IPS-NIHi11 (cell line): ENCODE measurements at regions not wholly inside any gene's neighbourhood (a gene's known extent, or its start where the extent isn't known, plus 50 kb on each side); places are given as distances from the start of the nearest gene placed in this dataset.
"Not testable (repeated sequence)": the region's sequence is repeated elsewhere in the genome, so short reads cannot be mapped to it uniquely, and the experiment has no call there.

Source experiments
- DNase-seq: peaks from one replicate; pipeline ENCODE4 v3.0.0; 2012; ENCODE audit warnings: mixed read lengths, low spot score

- DNase-seq, result no peak
Measured at GRCh38 chr13:60922576-60923231, 492.9 kb downstream of the PCDH20 start.

DNA sequence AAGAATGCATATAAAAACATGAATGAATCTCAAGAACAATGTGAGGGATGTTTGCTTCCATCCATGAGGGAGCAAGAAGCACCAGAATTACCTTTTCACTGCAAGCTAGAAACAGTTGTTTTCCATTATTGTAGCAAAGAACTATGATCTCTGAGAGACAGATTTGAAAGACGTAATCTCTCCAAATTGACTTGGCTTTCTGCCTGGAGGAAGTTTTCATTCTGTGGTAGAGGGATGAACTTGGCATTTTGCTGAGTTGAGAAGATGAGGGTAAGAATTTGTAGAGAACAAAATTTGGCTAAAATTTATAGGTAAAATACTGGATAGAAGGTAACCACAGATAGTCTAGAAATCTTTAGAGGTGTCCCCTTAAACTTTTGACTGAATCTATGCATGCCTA is 496.8 kb downstream of the TDRD3 start:
- DNase-seq, result no peak

GRCh38 chr13:60887711-60888110 is 490.7 kb downstream of the TDRD3 start:
- no peak for DNase-seq

GRCh38 chr13:60881507-60881906 is 484.5 kb downstream of the TDRD3 start:
- DNase-seq, result peak; percentile 16

GRCh38 chr13:60873116-60873515 is 476.1 kb downstream of the TDRD3 start:
- no peak for DNase-seq

- DNase-seq, result no peak
Measured at GRCh38 chr13:60869941-60870613, 473.1 kb downstream of the TDRD3 start.

GRCh38 chr13:60869225-60869624 is 472.2 kb downstream of the TDRD3 start:
- DNase-seq, result no peak

GRCh38 chr13:60862036-60862435 is 465.0 kb downstream of the TDRD3 start:
- DNase-seq, result no peak

GRCh38 chr13:60857698-60858097 is 460.7 kb downstream of the TDRD3 start:
- no peak for DNase-seq

- no peak for DNase-seq
Measured at GRCh38 chr13:60852886-60853285, 455.9 kb downstream of the TDRD3 start.

DNA sequence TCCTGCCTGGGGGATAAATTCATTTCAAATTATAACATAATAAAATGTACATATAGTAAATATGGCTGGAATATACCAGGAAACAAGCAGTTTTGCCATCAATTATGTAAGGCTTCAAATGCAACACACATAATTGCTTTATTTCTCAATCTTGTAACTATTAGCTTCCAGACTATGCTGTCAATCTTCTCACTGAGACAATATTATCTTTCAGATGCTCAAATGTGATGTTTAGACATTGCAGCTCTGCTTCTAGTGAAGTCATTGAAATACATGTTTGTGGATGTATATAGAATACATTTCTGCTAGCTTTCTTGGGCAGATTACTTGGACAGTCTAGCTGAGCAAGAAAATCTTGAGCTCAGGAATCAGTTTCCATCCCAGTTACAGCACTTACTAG is 454.4 kb downstream of the TDRD3 start:
- DNase-seq, result no peak

GRCh38 chr13:60850526-60850925 is 453.5 kb downstream of the TDRD3 start:
- no peak for DNase-seq

GRCh38 chr13:60838581-60838980 is 441.6 kb downstream of the TDRD3 start:
- DNase-seq, result no peak

- DNase-seq, result no peak
Measured at GRCh38 chr13:60837806-60838205, 440.8 kb downstream of the TDRD3 start.

DNA sequence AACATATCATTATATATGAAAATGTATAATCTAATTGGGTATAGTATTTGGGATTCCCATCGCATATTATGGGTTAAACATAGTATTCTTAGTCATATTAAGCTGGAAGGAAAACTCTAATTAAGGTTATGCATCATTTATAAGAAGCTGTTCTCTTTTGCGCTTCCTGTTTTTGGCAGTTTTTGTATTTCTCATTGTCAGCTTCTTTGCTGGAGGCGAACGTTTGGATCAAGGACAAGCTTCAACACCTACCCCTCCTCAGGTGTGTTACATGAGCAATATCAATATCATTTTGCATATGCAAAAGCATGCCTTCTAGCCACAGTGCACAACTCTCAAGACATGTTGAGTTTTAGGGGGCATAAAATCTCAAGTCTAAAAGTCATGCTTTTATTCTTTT is 439.8 kb downstream of the TDRD3 start:
- no peak for DNase-seq

- no peak for DNase-seq
Measured at GRCh38 chr13:60811581-60811980, 414.6 kb downstream of the TDRD3 start.

DNA sequence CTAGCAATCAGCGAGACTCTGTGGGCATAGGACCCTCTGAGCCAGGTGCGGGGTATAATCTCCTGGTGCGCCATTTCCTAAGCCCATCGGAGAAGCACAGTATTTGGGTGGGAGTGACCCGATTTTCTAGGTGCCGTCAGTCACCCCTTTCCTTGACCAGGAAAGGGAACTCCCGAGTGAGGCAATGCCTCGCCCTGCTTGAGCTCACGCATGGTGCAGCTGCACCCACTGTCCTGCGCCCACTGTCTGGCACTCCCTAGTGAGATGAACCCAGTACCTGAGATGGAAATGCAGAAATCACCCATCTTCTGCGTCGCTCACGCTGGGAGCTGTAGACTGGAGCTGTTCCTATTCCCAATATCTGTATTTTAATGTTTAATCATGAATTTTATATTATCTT is 408.6 kb downstream of the TDRD3 start:
- not testable (repeated sequence) for DNase-seq

DNA sequence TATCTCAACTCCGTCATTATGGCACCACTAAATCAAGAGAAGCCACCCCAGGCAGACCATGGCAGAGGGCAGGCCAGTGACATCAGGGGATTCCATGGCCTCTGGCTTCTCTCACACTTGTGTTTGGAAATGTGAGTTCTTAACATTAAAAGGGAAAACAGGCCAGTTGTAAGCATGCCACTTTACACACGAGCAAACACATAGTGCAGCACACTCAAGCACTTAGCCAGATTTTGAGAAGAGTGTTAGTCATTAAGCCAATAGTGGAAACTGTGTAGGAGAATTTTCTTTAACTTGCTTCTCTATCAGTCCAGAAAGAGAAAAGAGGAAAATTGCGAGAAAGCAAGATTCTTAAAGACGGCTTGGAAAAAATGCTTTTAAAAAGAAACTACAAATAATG is 401.5 kb downstream of the TDRD3 start:
- no peak for DNase-seq

- DNase-seq, result no peak
Measured at GRCh38 chr13:60797112-60797511, 400.1 kb downstream of the TDRD3 start.

DNA sequence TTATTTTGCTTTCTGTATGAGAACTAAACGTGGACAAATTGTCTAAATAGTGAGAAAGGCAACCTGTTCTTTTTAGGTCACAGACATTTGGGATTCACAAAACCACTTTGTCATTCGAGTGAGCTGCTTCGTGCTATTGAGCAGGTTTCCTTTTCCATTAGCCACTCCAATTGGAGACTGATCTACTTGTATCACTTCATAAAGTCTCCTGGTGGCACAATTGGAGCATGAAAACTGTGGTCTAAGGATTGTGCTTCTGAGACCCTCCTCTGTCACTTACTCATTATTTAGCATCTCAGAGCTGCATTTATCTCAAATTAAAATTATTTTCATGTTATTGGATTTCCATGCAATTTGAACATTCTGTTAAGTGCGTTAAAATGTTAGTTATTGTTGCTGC is 397.7 kb downstream of the TDRD3 start:
- no peak for DNase-seq

DNA sequence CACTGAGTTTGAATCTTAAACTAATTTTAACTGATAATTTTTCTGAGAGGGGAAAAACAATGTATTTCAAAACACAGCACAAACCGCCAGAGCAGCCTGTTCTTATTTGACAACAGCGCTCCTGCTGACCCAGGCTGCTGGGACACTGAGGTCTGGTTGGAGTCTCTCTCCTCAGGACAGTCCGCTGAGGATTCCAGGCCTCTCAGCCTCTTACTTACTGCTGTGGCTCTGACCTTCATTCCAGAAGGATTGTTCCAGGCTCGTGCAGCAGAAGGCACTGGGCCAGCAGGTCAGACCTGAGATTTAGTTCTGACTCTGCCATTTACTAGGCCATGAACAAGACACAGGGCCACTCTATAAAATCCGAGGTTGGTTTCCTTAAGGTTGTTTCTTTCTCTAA is 393.6 kb downstream of the TDRD3 start:
- no peak for DNase-seq

DNA sequence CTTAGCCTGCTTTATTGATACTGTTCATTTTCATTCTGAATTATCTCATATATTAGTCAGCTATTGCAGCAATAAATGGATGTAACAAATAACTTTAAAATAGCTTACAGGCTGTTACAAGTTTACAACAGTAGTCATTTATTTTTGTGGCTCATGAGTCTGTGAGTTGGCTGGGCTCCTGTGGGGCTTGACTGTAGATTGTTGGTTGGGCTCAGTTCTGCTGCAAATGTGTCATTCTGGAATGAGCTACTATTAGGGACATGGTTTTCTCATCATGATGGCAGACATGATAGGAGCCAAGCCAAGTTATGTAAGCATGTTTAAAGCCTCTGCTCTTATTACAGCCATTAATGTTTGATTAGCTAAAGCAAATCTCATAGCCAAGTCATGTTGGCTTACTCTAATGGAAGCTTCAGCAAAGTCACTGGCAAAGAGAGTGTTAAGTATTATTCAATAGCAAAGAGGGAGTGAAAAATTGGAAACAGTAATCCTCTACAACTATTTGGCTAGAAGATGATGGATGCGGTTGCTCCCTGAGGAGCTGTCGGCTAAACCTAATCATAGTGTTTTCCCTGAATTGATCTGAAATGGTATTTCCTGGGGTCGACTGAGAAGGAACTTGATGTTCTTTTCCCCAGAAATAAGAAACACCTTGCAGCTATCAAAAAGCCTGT is 391.3 kb downstream of the TDRD3 start:
- DNase-seq, result no peak

DNA sequence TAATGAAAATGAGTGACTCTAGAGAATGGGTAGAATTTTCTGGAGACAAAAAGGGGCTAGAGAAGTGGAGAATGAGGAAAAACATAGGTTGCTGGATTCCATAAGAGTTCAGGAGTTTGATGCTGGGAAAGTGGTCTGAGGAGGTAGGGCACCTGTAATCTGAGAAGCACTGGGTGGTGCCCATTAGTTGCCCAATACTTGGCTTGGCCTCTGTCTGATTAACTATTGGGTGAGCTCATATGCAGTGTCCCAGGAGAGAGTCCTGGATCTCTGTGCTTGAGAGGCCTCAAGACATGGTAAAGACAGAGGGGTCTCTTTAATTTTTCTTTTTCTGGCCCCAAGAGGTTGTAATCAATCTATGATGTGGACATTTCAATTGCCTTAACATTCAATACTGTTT is 390.1 kb downstream of the TDRD3 start:
- DNase-seq, result peak; percentile 29
